ENCODE measurements at regions not wholly inside any gene's neighbourhood (a gene's known extent, or its start where the extent isn't known, plus 50 kb on each side); places are given as distances from the start of the nearest gene placed in this dataset.

DNA sequence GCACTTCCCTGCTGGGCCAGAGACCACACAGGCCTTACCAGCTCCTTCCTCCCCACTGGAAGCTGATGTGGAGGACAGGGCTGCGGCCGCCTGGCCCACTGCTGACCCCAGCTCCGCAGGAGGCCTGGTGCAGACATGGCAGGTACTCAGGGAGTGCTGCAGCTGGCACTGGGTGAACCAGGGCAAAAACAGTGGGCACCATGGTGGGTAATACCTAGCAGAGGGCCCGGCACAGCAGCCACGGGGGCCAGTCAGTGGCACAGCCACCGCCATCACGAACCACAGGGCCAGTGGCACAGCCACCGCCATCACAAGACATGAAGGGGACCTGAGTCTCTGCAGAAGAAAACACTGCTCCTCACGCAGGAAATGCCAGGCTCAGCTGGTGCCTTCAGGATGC, 152.6 kb upstream of the PPP2R2D start:
- Histone ChIP-seq H3K27ac (ENCODE audit: low read depth in 1 of 2, low read length in 1 of 2) (no peak overlapping the region), H3K4me1 (ENCODE audit: control insufficient read depth in 5 of 5, insufficient read depth in 5 of 5, low read length in 5 of 5) (peaks cover 0 to 24% (median 0%) of the 10 kb centered on the region in 5 donors), H3K27me3 (ENCODE audit: control insufficient read depth in 3 of 3, insufficient read depth in 3 of 3, low read length in 2 of 3) (no peaks in the 10 kb centered on the region), H3K9ac (ENCODE audit: insufficient read depth in 1 of 2, low read length in 2 of 2) (no peak overlapping the region), H3K9me3 (ENCODE audit: control insufficient read depth in 4 of 4, insufficient read depth in 3 of 4, low read length in 3 of 4) (peaks cover 0 to 5% (median 0%) of the 10 kb centered on the region in 4 donors), H3K4me3 (no peak overlapping the region), H3K36me3 (ENCODE audit: control insufficient read depth in 4 of 4, insufficient read depth in 4 of 4, low read length in 4 of 4) (no peaks in the 10 kb centered on the region)
- DNase-seq (no peak), ATAC-seq (ENCODE audit: insufficient read depth, low FRiP score) (no peak)
- TF ChIP-seq, protein P1, sequence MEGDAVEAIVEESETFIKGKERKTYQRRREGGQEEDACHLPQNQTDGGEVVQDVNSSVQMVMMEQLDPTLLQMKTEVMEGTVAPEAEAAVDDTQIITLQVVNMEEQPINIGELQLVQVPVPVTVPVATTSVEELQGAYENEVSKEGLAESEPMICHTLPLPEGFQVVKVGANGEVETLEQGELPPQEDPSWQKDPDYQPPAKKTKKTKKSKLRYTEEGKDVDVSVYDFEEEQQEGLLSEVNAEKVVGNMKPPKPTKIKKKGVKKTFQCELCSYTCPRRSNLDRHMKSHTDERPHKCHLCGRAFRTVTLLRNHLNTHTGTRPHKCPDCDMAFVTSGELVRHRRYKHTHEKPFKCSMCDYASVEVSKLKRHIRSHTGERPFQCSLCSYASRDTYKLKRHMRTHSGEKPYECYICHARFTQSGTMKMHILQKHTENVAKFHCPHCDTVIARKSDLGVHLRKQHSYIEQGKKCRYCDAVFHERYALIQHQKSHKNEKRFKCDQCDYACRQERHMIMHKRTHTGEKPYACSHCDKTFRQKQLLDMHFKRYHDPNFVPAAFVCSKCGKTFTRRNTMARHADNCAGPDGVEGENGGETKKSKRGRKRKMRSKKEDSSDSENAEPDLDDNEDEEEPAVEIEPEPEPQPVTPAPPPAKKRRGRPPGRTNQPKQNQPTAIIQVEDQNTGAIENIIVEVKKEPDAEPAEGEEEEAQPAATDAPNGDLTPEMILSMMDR (IDR thresholded peaks at IDR 0.05; ENCODE audit: control extremely low read depth, extremely low read depth): no peak
- WGBS, 2 donors: 83 to 90% methylated on average over 9 of the region's 9 CpGs

DNA sequence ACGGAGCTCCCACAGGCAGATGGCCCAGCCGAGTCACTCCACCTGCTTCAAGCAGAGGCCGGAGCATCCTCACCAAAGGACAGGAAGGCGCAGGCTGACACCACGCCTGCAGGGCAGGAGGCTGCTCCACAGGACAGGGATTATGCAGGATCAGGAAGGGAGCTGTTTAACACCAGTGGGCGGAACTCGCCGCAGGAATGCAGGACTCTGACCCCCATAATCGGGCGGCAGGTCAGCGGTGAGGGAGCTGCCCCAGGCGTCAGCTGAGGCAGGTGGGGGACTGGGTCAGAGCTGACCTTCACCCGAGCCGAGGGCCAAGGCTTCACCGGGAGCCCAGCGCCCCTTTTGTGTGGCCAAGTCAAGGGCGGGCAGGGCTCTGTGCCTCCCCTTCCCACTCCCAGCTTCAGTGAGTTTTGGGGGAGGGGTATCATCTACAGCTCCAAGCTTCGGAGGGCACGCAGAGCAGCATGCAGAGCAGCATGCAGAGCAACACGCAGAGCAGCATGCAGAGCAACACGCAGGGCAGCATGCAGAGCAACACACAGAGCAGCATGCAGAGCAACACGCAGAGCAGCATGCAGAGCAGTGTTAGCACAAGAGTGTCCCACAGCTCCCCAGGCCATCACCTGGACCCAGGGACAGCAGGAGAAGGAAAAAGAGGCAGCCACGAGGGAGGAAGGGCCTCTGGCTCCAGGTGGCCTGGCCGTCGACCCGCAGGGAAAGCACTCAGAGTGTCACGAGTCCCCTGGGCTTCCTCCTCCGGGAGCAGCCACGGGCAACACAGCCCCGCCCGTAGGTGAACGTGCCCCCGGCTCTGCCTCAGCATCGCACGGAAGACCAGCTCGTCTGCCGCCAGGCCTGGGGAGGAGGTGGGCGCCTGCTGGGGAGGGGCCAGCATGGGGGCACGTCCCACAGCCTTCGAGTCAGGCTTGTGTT, 151.7 kb upstream of the PPP2R2D start:
- Histone ChIP-seq H3K36me3 (ENCODE audit: control insufficient read depth in 4 of 4, insufficient read depth in 4 of 4, low read length in 4 of 4) (no peaks in the 10 kb centered on the region), H3K4me3 (no peak overlapping the region), H3K9ac (ENCODE audit: insufficient read depth in 1 of 2, low read length in 2 of 2) (no peak overlapping the region), H3K4me1 (ENCODE audit: control insufficient read depth in 5 of 5, insufficient read depth in 5 of 5, low read length in 5 of 5) (peaks cover 0 to 15% (median 0%) of the 10 kb centered on the region in 5 donors), H3K27ac (ENCODE audit: low read depth in 1 of 2, low read length in 1 of 2) (no peak overlapping the region), H3K27me3 (ENCODE audit: control insufficient read depth in 3 of 3, insufficient read depth in 3 of 3, low read length in 2 of 3) (no peaks in the 10 kb centered on the region), H3K9me3 (ENCODE audit: control insufficient read depth in 4 of 4, insufficient read depth in 3 of 4, low read length in 3 of 4) (peaks cover 0 to 5% (median 0%) of the 10 kb centered on the region in 4 donors)
- TF ChIP-seq, protein P1 (IDR thresholded peaks at IDR 0.05; ENCODE audit: control extremely low read depth, extremely low read depth): no peak
- DNase-seq: no peak
- no peak for ATAC-seq (ENCODE audit: insufficient read depth, low FRiP score)
- WGBS, 2 donors: 51 to 57% methylated on average over 40 of the region's 40 CpGs

DNA sequence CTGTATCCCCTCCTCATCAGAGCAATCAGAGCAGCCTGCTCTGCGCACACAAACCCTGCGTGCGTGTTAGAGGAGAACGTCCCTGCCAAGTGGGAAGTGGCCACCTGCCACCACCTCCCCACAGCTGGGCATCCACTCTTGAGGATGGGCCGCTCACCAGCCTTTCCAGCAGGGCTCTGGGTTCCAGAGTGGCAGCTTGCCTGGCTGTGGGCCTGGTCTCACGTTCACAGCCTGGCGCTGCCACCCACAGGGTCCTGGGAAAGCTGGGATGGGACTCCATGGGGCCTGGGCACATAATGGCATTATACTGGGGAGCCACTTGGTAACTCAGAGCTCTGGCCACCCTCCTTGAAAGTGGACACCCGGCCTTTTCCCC, 151.1 kb upstream of the PPP2R2D start:
- Histone ChIP-seq H3K36me3 (ENCODE audit: control insufficient read depth in 4 of 4, insufficient read depth in 4 of 4, low read length in 4 of 4) (no peaks in the 10 kb centered on the region), H3K4me1 (ENCODE audit: control insufficient read depth in 5 of 5, insufficient read depth in 5 of 5, low read length in 5 of 5) (peaks cover 0 to 13% (median 0%) of the 10 kb centered on the region in 5 donors), H3K27me3 (ENCODE audit: control insufficient read depth in 3 of 3, insufficient read depth in 3 of 3, low read length in 2 of 3) (no peaks in the 10 kb centered on the region), H3K9me3 (ENCODE audit: control insufficient read depth in 4 of 4, insufficient read depth in 3 of 4, low read length in 3 of 4) (peaks cover 0 to 5% (median 0%) of the 10 kb centered on the region in 4 donors), H3K27ac (ENCODE audit: low read depth in 1 of 2, low read length in 1 of 2) (no peak overlapping the region), H3K9ac (ENCODE audit: insufficient read depth in 1 of 2, low read length in 2 of 2) (no peak overlapping the region), H3K4me3 (no peak overlapping the region)
- no peak for DNase-seq
- no peak for ATAC-seq (ENCODE audit: insufficient read depth, low FRiP score)
- TF ChIP-seq, protein P1 (IDR thresholded peaks at IDR 0.05; ENCODE audit: control extremely low read depth, extremely low read depth): no peak
- 87 to 92% methylated on average over 8 of the region's 8 CpGs for WGBS, 2 donors
